HG03066 (cell line): ENCODE measurements at regions not wholly inside any gene's neighbourhood (a gene's known extent, or its start where the extent isn't known, plus 50 kb on each side); places are given as distances from the start of the nearest gene placed in this dataset.
"Not testable (repeated sequence)": the region's sequence is repeated elsewhere in the genome, so short reads cannot be mapped to it uniquely, and the experiment has no call there.

Source experiments
- ATAC-seq: cut with Tn5 transposase; IDR thresholded peaks from one replicate; pipeline ENCODE4 v1.9.1; 2021; ENCODE audit warnings: low read depth; ENCODE audit not compliant: unreplicated experiment

DNA sequence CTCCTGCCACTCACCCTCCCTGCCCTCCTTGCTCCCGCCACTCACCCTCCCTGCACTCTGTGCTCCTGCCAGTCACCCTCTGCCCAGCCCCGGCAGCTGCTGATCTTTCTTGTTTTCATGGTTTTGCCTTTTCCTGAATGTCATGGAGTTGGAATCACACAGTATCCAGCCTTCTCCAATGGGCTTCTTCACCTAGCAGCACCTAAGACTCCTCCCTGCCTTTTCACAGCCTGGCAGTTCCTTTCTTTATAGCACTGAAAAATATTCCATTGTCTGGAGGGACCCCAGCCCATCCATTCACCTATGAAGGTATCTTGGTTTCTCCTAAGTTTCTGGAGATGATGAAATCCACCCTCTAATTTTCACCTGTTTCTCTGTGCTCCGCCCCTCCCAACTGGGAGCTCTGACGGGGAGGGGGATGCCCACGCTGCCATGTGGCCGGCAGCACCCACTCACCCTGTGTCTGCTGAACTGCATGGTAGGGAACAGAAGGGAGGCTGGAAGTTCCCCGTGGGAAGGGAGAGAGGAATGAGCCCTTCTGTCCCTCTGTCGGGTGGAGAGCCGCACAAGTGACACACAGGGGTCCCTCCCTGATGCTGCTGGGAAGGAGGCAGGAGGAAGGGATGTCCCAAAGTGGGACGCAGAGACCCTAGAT lies 144.9 kb upstream of the ZNF469 start:
- ATAC-seq = not testable (repeated sequence)

DNA sequence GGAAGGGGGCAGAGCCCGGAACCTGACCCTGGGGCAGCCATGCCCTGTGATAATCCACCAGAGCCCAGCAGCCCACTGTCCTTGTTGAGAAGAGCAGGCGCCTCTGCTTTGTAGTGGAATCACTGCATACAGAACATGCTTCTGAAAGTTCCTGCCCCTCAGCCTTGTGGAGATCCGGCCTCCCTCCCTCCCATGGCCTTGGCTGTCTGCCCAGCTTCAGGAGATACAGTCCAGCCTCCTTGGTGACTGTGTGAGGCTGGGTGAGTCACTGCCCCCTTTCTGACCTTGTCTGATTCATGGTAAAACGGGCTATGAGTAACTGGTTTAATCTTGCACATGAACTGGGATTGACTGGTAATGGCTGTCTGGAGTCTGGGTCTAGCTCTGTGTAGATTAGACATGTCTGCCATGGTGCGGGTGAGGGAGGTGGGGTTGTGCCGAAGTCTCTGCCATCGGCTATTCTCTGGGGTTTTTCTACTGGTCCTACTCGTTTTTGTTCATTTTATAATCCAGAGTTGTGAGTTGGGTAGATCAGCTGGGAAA lies 144.0 kb upstream of the ZNF469 start:
- ATAC-seq = not testable (repeated sequence)

GRCh38 chr16:88240118-88240517 lies 142.6 kb upstream of the ZNF469 start:
- not testable (repeated sequence) for ATAC-seq

DNA sequence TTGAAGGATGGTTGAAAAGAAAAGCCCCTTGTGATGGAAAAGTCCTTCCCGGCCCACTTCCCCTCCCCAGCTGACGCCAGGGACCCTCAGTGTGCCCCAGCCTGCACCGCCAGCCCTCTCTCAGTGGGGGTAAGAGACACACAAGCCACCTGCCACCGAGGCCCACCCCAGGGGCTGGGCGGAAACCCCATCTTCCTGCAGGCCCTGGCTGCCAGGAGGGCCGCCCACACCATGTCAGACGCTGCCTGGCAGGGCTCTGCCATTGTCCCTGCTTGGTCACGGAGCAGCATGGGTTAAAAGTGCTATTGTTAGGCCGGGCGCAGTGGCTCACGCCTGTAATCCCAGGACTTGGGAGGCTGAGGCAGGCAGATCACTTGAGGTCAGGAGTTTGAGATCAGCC lies 142.0 kb upstream of the ZNF469 start:
- ATAC-seq = not testable (repeated sequence)

GRCh38 chr16:88241404-88242311 lies 141.1 kb upstream of the ZNF469 start:
- ATAC-seq = not testable (repeated sequence)

DNA sequence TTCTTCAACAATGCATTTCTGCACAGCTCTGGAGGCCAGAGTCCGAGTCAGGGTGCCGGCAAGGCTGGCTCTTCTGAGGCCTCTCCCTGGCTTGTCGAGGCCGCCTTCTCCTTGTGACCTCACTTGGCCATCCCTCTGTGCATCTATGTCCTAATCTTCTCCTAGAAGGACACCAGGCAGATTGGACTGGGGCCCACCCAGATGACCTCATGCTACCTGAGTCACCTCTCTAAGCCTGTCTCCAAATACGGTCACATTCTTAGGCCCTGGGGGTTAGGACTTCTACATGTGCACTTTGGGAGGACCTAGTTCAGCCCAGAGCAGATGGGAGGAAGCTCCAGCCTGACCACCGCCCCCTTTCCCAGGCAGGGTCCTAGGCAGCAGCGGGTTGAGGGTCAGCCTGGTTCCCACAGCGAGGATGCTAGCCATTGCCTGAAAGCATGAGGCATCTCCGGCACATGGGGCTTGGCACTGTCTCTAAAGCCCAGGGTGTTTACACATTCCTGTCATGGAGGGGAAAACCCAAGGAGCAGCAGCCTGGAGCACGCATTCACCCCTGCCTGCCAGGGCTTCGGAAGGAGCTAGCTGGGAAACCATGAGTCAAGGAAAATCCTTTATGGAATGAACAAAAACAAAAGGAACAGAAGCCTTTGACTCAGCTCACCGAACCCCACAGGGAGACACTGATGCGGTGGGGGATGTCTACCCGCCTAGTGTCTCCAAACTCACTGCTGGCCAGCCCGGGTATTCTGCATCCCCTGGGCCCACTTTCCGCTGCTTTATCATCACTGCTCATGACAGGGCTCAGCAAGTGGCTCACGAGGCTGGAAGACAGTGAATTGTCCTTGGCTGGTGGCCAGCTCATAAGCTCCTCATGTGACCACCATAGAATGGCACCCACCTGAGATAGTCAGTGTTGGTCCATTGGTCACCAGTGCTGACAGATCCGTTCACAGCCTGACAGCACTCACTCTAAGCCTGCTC lies 140.2 kb upstream of the ZNF469 start:
- not testable (repeated sequence) for ATAC-seq

DNA sequence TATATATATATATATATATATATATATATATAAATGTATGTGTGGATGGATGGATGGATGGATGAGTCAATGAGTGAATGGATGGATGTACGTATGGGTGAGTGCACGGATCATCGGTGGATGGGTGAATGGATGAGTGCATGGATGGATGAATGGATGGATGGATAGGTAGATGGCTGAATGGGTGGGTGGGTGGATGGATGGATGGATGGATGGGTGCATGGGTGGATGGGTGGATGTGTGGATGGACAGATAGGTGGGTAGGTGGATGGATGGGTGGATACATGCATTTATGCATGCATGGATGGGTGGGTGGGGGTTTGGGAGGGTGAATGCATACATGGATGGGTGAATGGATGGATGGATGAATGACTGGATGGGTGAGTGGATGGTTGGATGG lies 138.8 kb upstream of the ZNF469 start:
- ATAC-seq = not testable (repeated sequence)

GRCh38 chr16:88245241-88246081 lies 137.3 kb upstream of the ZNF469 start:
- ATAC-seq = not testable (repeated sequence)

- ATAC-seq = not testable (repeated sequence)
These were observed 135.7 kb upstream of the ZNF469 start for GRCh38 chr16:88246955-88247582.

DNA sequence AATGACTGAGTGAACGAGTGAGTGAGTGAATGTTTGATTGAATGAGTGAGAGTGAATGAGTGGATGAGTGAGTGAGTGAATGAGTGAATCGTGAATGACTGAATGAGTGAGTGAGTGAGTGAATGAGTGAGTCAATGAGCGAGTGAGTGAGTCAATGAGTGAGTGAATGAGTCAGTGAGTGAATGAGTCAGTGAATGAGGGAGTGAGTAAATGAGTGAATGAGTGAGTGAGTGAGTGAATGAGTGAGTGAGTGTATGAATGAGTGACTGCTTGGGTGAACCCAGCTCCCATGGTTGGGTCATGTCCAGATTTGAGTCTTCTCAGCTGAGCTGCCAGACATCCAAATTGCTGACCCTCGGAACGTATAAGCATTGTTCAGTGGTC lies 135.2 kb upstream of the ZNF469 start:
- not testable (repeated sequence) for ATAC-seq

DNA sequence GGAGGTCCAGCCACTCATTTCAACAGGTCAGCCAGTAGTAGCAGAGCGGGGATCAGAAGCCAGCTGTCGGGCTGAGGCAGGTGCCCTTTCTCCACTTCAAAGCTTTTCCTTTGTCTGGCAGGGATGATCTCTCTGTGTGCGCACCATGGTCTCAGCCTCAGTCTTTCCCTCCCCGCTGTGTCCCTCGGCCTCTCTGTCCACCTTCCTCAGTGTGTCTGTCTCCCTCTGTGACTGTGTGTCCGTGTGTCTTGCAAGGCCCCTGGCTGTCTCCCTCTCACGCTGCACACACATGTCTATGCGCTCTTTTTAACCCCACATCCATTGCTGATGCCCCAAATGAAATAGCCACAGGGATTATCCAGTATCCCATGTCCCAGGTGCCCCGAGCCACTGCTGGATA lies 134.0 kb upstream of the ZNF469 start:
- not testable (repeated sequence) for ATAC-seq

GRCh38 chr16:88250381-88250780 lies 132.4 kb upstream of the ZNF469 start:
- not testable (repeated sequence) for ATAC-seq

GRCh38 chr16:88252057-88252794 lies 130.5 kb upstream of the ZNF469 start:
- ATAC-seq = not testable (repeated sequence)

- ATAC-seq = not testable (repeated sequence)
These were observed 124.6 kb upstream of the ZNF469 start for GRCh38 chr16:88258141-88258540.

- not testable (repeated sequence) for ATAC-seq
These were observed 123.8 kb upstream of the ZNF469 start for GRCh38 chr16:88258764-88259525.

GRCh38 chr16:88259538-88259937 lies 123.2 kb upstream of the ZNF469 start:
- ATAC-seq = not testable (repeated sequence)

DNA sequence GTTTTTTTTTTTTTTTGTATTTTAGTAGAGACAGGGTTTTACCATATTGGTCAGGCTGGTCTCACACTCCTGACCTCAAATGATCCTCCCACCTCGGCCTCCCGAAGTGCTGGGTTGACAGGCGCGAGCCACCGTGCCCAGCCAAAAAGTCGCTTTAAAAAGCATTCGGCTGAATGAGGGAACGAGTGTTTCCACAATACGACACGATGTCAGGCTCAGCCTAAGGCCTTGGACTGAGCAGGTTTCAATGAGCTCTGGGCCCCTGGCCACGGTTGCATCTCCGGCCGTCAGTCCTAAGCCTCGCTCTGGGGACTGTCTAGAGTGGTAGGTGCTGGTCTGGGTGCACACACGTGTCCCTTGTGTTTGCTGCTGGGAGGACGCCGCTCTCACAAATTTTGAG lies 122.6 kb upstream of the ZNF469 start:
- not testable (repeated sequence) for ATAC-seq
